Activated CD4-positive, alpha-beta T cell treated with anti-CD3 and anti-CD28 coated beads, Interleukin-2, amount 50 U/mL, for 16 hours (primary cell): ENCODE measurements at regions not wholly inside any gene's neighbourhood (a gene's known extent, or its start where the extent isn't known, plus 50 kb on each side); places are given as distances from the start of the nearest gene placed in this dataset.
"Not testable (repeated sequence)": the region's sequence is repeated elsewhere in the genome, so short reads cannot be mapped to it uniquely, and the experiment has no call there.

Experiments used
- DNase-seq: peaks from one replicate; pipeline ENCODE4 v3.0.0-alpha.2; 2020

DNA sequence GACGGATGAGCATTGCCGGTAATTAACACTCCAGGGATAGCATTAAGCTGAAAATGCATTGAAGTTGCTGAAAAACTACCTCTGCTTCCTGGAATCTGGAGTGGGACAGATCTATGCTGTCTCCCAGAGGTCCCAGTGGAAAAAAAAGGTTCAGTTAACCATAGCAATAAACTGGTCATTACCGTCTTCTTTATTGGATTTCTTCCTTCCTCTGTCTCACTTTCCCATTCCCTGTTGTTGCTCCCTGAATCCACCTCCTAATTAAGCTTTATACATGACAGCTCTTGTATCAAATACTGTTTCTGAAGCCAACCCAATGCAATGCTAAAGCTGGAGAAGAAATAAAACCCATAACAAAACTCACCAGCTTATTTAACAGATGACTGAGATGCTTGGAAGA, 1805.9 kb downstream of the NCAM2 start:
- DNase-seq = no peak

DNA sequence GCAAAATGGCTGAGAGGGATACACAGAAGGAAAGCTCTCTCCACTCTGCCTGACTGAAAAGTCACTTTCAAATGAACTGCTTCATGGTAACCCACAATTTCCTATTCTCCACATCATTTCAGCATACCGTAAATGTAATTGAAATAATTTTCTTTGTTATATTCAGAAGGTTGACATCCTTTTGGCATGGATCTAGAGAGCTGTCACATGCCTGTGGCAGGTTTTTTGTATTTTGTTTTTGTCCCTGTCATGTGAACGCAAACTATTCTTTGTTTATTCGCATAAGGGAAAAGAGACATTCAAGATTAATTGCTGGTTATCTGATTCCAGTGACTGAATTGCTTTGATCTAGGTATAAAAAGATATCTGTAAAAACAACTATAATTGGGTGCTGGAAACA, 1808.1 kb downstream of the NCAM2 start:
- no peak for DNase-seq

GRCh38 chr21:22813201-22813600, 1815.0 kb downstream of the NCAM2 start:
- no peak for DNase-seq

DNA sequence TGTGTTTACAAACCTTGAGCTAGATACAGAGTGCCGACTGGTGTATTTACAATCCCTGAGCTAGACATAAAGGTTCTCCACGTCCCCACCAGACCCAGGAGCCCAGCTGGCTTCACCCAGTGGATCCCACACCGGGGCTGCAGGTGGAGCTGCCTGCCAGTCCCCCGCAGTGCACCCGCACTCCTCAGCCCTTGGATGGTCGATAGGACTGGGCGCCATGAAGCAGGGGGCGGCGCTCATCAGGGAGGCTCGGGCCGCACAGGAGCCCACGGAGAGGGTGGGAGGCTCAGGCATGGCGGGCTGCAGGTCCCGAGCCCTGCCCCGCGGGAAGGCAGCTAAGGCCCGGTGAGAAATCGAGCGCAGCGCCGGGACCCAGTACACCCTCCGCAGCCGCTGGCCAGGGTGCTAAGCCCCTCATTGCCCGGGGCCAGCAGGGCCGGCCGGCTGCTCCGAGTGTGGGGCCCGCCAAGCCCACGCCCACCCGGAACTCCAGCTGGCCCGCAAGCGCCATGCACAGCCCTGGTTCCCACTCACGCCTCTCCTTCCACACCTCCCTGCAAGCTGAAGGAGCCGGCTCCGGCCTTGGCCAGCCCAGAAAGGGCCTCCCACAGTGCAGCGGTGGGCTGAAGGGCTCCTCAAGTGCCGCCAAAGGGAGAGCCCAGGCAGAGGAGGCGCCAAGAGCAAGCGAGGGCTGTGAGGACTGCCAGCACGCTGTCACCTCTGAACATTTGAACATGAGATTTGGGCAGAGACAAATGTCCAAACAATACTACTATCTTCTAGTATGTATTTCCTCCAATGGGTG, 1820.7 kb downstream of the NCAM2 start:
- not testable (repeated sequence) for DNase-seq

- DNase-seq = no peak
These were observed 1829.2 kb downstream of the NCAM2 start for GRCh38 chr21:22827422-22827821.

DNA sequence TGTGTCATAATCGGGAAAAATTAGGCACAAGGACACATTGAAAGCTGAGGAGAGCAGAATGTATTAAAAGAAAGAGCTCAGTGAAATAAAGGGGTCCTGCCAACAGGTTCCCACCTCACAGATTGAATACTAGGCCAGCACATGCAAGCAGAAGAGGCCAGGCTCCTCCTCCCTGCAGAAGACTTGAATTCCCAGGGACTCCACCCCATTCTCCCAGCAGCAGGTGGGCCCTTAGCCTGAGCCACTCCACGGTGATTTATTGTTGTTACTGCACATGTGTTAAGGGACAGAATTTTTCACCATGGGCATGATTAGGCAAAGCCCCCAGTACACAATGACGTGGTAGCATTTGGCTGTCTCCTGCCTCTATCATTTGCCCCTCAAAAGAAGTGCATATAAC, 1844.7 kb downstream of the NCAM2 start:
- no peak for DNase-seq

GRCh38 chr21:22855581-22855980, 1857.4 kb downstream of the NCAM2 start:
- no peak for DNase-seq

DNA sequence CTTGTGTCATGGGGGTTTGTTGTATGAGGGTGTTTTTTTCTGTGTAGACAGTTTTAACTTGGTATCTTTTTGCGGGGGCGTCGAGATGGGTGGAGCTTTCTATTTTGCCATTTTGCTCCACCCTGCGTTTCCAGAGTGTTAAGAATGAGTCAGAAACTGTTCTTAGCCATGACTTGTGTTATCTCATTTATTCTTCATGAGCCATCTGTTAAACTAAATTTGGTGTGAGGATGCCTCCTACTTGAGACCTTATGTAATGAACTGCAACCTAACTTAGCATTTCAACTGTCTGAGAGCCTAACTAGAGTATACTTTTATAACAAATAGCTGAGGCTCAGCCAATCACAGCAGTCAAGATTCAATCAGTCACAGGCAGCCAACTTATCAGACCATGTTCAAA, 1873.5 kb downstream of the NCAM2 start:
- no peak for DNase-seq

DNA sequence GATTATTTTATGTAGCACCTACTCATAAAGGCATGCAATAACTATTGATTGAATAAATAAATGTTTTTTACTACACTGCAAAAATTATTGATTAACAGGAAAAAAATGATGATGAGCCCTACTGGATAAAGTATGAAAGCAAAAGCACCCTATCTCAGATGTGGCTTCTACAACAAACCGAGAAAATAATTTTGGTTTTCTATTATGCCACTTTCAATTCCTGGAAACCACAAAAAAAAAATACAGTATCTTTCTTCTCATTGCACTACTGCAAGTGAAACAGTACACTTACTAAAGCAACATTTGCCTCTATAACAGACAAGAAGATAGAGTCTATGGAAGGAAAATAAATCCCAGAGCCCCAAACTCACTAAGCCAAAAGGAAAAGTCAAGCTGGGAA, 1882.4 kb downstream of the NCAM2 start:
- DNase-seq = no peak

- no peak for DNase-seq
These were observed 1882.9 kb downstream of the NCAM2 start for GRCh38 chr21:22881131-22881530.

DNA sequence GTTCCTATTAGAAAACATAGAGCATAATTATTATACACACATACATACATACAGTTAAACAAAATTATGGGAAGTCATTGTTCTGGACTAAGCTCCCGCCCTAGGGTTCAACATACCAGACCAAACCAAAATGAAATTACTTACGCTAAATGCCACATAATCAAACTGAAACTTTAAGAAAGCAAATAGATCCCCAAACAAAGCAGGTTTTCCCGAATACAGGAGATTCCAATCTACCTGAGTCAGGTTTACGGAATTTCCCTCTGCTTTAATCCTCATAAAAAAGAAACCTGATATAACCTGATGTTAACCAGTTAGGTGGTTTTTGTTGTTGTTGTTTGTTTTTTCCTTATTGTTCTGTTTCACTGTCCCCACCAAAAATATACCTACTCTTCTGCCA, 1886.9 kb downstream of the NCAM2 start:
- no peak for DNase-seq

GRCh38 chr21:22885614-22886013, 1887.4 kb downstream of the NCAM2 start:
- no peak for DNase-seq

DNA sequence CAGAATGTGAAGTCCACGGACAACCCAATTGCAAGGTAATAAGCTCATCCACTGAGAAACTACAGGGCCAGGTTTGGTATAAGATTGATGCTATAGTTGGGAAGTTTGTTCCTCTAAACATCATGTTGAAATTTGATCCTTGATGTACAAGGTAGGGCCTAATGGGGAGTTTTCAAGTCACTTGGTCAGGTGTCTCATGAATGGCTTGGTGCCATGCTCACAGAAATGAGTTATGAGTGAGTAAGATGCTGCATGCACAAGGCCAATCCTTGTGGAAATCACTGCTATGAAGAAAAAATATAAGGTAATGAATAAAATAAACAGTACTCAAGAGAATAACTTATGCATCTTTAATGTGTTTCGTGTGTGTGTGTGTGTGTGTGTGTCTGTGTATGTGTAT, 1891.2 kb downstream of the NCAM2 start:
- no peak for DNase-seq

- no peak for DNase-seq
These were observed 1892.4 kb downstream of the NCAM2 start for GRCh38 chr21:22890656-22891055.

GRCh38 chr21:22892028-22892427, 1893.8 kb downstream of the NCAM2 start:
- DNase-seq = no peak

- no peak for DNase-seq
These were observed 1894.5 kb downstream of the NCAM2 start for GRCh38 chr21:22892740-22893139.

- no peak for DNase-seq
These were observed 1899.9 kb downstream of the NCAM2 start for GRCh38 chr21:22898051-22898665.

DNA sequence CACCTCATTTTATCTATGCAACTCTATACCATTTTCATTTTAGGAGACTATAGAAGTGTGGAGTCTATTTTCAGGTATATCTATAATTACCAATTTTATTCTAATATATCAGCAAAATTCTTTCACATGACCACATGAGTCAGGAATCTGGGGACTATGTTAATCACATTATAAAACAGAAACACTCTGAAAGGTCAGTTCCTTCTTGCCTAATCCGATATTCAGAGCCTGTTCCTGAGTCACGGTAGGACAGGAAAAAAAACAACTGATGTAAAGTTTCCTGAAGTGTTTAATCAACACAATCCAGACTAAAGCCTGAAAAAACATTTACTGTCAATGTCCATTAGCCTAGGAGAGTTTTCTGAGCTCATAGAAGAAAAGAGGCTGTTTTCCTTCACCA, 1902.3 kb downstream of the NCAM2 start:
- no peak for DNase-seq

- DNase-seq = no peak
These were observed 1905.6 kb downstream of the NCAM2 start for GRCh38 chr21:22903851-22904250.

DNA sequence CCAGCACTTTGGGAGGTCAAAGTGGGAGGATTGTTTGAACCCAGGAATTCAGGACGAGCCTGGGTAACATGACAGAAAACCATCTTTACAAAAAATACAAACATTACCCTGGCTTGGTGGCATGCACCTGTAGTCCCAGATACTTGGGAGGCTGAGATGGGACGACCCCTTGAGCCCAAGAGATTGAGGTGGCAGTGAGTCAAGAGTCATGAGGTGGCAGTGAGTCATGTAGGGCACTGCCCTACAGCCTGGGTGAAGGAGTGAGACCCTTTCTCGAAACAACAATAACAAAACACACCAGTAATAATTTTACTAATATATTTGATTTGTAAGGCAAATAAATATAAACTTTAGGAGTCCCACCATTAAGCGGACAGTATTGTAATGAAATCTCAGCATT, 1906.2 kb downstream of the NCAM2 start:
- no peak for DNase-seq

GRCh38 chr21:22925032-22925431, 1926.8 kb downstream of the NCAM2 start:
- DNase-seq = no peak

- DNase-seq = no peak
These were observed 1929.3 kb downstream of the NCAM2 start for GRCh38 chr21:22927469-22927868.

DNA sequence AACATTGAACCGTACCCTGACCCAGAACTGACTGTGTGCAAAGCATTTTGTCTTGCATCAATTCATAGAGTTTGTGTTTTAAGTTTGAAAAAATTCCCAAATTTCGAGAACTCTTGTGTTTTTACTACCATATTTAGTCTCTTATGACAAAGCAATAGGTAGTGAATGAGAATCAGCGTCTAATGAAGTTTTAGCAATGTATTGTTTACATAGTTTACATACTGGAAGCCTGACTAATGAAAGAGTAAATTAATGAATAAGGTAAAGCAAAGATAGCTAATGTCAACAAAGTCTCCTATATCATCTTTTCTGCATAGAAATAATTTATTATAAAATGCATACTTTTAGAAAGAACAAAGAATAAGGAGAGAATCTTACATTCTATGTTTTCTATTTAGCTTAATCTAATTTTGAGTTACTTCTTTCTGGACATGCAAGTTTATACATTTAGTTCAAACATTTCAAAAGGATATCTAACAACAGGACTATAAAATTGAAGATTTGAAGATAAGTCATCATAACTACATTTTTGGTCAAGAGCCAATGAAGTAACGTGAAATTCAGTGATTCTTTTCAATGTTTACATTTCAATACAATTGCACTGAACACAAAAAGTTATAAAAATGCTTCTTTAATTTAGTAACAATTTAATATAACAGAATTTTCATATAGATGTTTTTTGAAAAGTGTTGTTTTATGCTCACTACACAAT, 1943.7 kb downstream of the NCAM2 start:
- no peak for DNase-seq

DNA sequence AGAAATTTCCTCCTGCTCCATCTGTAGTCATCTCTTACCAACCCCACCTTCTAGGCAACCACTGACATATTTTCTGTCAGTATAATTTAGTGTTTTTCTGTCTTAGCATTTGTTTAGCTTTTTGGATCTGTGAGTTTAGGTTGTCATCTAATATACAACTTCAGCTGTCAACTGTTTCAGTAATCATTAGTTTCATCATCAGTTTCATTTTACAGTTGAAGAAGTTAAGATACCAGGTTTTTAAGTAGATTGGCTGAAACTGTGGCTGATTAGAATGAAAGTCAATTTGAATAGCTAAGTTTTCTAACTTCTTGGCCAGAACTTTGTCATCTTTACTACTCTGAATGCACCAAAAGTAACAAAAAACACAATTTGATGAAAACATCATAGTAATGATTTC, 1957.3 kb downstream of the NCAM2 start:
- DNase-seq = no peak
